OCI-LY3 (cell line): ENCODE measurements at regions not wholly inside any gene's neighbourhood (a gene's known extent, or its start where the extent isn't known, plus 50 kb on each side); places are given as distances from the start of the nearest gene placed in this dataset.

Source experiments
- H2AFZ ChIP-seq: fragments of 200-600, 300-600 bp; shearing (Covaris generic); 2 replicates; pipeline ENCODE4 v1.6.0; 2014; ENCODE audit warnings: antibody characterized with exemption, low read depth, low read length
- H3K27ac ChIP-seq: fragments of 200-600, 300-600 bp; sonication (generic); 2 replicates; pipeline ENCODE4 v1.5.1; 2014; ENCODE audit warnings: mild to moderate bottlenecking, low read length, moderate library complexity, mixed read lengths
- H3K27me3 ChIP-seq: fragments of 200-600, 300-600 bp; sonication (generic); 2 replicates; pipeline ENCODE4 v1.6.1; 2014; ENCODE audit warnings: low read depth, low read length, mixed read lengths
- H3K36me3 ChIP-seq: fragments of 200-600, 300-600 bp; sonication (generic); replicated peaks from 2 replicates; pipeline ENCODE3; 2014; ENCODE audit warnings: low read depth, low read length, mixed read lengths
- H3K4me1 ChIP-seq: fragments of 300-600, 200-600 bp; sonication (generic); 2 replicates; pipeline ENCODE4 v1.6.1; 2014; ENCODE audit warnings: low read length, mixed read lengths
- H3K4me2 ChIP-seq: fragments of 200-600, 300-600 bp; sonication (generic); 2 replicates; pipeline ENCODE4 v1.6.1; 2014; ENCODE audit warnings: low read length, mixed read lengths
- H3K4me3 ChIP-seq: fragments of 300-600, 200-600 bp; sonication (generic); 2 replicates; pipeline ENCODE4 v1.5.1; 2014; ENCODE audit warnings: antibody characterized with exemption, mild to moderate bottlenecking, low read length, moderate library complexity
- H3K79me2 ChIP-seq: fragments of 300-600, 200-600 bp; shearing (Covaris generic); 2 replicates; pipeline ENCODE4 v1.6.1; 2014; ENCODE audit warnings: mild to moderate bottlenecking, low read length, mixed read lengths
- H3K9ac ChIP-seq: fragments of 300-600, 200-600 bp; shearing (Covaris generic); 2 replicates; pipeline ENCODE4 v1.6.0; 2014; ENCODE audit warnings: mild to moderate bottlenecking, low read length, moderate library complexity
- H3K9me3 ChIP-seq: fragments of 200-600, 300-600 bp; shearing (Covaris generic); 2 replicates; pipeline ENCODE4 v1.6.1; 2014; ENCODE audit warnings: low read length, mixed read lengths; ENCODE audit not compliant: insufficient read depth
- H4K20me1 ChIP-seq: fragments of 200-600, 300-600 bp; sonication (generic); 2 replicates; pipeline ENCODE4 v1.6.1; 2016; ENCODE audit warnings: low read length, mixed read lengths; ENCODE audit not compliant: insufficient read depth
- EZH2phosphoT487 ChIP-seq: fragments of 200-600 bp; shearing (Covaris generic); IDR thresholded peaks from 2 replicates; pipeline ENCODE4 v1.6.1; 2018; ENCODE audit warnings: antibody characterized with exemption, mixed run types, low read depth
- TF ChIP-seq, protein P1 (sequence below): fragments of 200-600, 300-600 bp; sonication (generic); IDR thresholded peaks from 2 replicates; pipeline ENCODE4 v1.5.1; 2014; ENCODE audit warnings: antibody characterized with exemption, low read length, low read depth

DNA sequence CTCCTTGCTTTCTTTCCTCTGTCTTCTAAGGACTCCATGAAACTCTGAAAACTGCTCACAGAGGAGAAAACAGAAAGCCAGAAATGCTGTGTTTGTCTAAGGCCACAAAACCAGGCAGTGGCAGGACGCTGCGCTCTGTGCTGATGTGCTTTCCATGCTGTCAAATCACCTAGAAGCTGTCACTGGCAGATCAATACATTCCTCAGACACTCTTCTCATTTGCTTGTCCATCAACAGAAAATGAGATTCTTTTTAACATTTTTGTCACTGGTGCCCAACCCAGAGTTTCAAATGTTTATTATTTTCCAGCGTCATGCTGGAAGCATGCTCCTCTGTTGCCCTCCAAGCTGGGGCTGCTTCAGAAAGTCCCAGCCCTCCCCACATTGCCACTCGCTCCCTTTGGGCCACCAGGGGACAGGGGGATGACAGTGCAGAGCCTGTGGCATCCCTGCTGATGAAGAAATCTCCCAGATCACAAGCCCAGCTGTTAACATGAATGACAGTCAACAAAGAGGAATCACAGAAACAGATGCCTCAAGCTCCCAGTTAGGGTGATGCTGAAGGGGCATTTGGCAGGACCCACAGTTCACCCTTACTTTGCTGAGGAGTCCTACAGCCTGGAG, 117.5 kb upstream of the MEIS1 start:
- TF ChIP-seq, protein P1, sequence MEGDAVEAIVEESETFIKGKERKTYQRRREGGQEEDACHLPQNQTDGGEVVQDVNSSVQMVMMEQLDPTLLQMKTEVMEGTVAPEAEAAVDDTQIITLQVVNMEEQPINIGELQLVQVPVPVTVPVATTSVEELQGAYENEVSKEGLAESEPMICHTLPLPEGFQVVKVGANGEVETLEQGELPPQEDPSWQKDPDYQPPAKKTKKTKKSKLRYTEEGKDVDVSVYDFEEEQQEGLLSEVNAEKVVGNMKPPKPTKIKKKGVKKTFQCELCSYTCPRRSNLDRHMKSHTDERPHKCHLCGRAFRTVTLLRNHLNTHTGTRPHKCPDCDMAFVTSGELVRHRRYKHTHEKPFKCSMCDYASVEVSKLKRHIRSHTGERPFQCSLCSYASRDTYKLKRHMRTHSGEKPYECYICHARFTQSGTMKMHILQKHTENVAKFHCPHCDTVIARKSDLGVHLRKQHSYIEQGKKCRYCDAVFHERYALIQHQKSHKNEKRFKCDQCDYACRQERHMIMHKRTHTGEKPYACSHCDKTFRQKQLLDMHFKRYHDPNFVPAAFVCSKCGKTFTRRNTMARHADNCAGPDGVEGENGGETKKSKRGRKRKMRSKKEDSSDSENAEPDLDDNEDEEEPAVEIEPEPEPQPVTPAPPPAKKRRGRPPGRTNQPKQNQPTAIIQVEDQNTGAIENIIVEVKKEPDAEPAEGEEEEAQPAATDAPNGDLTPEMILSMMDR: no peak
- Histone ChIP-seq H3K9ac (no peak overlapping the region), H3K27ac (no peak overlapping the region), H3K27me3 (no peaks in the 10 kb centered on the region), H3K4me3 (no peak overlapping the region), H3K4me2 (no peak overlapping the region), H2AFZ (no peak overlapping the region), H4K20me1 (no peaks in the 10 kb centered on the region), H3K79me2 (no peaks in the 10 kb centered on the region), H3K4me1 (no peaks in the 10 kb centered on the region), H3K9me3 (no peaks in the 10 kb centered on the region), H3K36me3 (no peaks in the 10 kb centered on the region)

DNA sequence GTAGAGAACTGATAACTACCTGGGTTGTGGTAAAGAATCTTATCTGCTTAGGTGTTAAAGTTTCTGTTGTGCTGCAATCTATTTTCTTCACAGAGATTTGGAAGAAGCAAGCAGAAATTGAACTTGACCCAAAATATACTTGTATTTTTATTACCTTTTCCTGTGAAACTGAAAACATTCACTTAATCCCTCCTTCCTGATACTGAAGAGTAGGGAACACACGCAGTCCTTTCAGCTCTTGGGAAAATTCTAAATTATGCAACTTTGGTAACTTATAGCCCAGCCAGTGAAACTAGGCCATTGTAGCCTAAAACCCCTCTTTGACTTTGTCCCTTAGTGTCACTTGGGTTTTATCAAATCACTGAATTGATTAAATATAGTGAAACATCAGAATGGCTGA, 128.4 kb upstream of the MEIS1 start:
- Histone ChIP-seq H3K4me3 (no peak overlapping the region), H3K9me3 (no peaks in the 10 kb centered on the region), H3K9ac (no peak overlapping the region), H3K4me2 (no peak overlapping the region), H2AFZ (no peak overlapping the region), H3K36me3 (no peaks in the 10 kb centered on the region), H3K79me2 (no peaks in the 10 kb centered on the region), H3K4me1 (peaks cover 5% of the 10 kb centered on the region; the same call in 1 of the 2 replicates), H4K20me1 (no peaks in the 10 kb centered on the region), H3K27me3 (no peaks in the 10 kb centered on the region), H3K27ac (no peak overlapping the region)
- TF ChIP-seq EZH2phosphoT487: no peak
- TF ChIP-seq, protein P1: no peak

DNA sequence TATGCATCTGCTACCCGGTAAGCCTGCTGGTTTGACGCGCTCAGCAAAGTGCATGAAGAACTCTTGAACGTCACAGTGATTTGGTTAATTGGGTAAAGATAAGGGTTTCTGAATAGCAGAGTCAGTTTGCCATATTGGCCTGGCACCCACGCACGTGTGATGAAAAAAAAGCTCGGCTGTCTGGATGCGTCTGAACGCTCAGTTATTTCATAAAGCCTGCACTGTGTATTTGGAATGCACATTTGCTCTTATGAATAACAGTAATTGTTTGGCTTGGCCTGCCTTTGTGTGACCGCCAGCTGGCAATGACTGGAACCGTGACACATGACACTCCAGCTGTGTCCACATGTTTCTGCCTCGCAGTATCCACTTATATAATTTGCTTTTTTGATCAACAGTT, 129.2 kb upstream of the MEIS1 start:
- Histone ChIP-seq H4K20me1 (no peaks in the 10 kb centered on the region), H2AFZ (no peak overlapping the region), H3K4me1 (peaks cover 5% of the 10 kb centered on the region; the same call in 1 of the 2 replicates), H3K4me3 (no peak overlapping the region), H3K9me3 (no peaks in the 10 kb centered on the region), H3K27me3 (no peaks in the 10 kb centered on the region), H3K79me2 (no peaks in the 10 kb centered on the region), H3K36me3 (no peaks in the 10 kb centered on the region), H3K9ac (no peak overlapping the region), H3K27ac (no peak overlapping the region), H3K4me2 (no peak overlapping the region)
- no peak for TF ChIP-seq EZH2phosphoT487
- TF ChIP-seq, protein P1: no peak

DNA sequence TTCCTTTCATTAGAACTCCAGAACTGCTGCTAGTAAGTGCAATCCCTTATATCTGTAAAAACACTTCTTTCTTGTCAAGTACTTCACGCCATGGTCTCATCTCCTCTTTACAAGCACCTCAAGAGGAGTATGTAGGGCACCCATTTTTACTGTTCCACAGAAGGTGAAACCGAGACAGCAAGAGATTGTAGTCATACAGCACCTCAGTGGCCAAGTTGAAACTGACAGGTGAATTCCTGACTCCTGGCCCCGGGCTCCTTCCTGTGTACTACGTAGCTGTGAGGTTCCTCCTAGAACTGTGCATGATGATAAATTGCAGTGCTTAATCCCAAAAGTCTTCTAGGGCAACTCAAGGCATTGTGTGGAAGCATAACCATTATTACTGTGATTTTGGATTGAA, 131.5 kb upstream of the MEIS1 start:
- Histone ChIP-seq H3K36me3 (no peaks in the 10 kb centered on the region), H3K79me2 (no peaks in the 10 kb centered on the region), H3K4me1 (peaks cover 5% of the 10 kb centered on the region; the same call in 1 of the 2 replicates), H3K27ac (no peak overlapping the region), H4K20me1 (no peaks in the 10 kb centered on the region), H3K9ac (no peak overlapping the region), H3K4me2 (no peak overlapping the region), H2AFZ (no peak overlapping the region), H3K4me3 (no peak overlapping the region), H3K9me3 (no peaks in the 10 kb centered on the region), H3K27me3 (no peaks in the 10 kb centered on the region)
- no peak for TF ChIP-seq EZH2phosphoT487
- TF ChIP-seq, protein P1: no peak
